ENCODE measurements at regions not wholly inside any gene's neighbourhood (a gene's known extent, or its start where the extent isn't known, plus 50 kb on each side); places are given as distances from the start of the nearest gene placed in this dataset.

DNA sequence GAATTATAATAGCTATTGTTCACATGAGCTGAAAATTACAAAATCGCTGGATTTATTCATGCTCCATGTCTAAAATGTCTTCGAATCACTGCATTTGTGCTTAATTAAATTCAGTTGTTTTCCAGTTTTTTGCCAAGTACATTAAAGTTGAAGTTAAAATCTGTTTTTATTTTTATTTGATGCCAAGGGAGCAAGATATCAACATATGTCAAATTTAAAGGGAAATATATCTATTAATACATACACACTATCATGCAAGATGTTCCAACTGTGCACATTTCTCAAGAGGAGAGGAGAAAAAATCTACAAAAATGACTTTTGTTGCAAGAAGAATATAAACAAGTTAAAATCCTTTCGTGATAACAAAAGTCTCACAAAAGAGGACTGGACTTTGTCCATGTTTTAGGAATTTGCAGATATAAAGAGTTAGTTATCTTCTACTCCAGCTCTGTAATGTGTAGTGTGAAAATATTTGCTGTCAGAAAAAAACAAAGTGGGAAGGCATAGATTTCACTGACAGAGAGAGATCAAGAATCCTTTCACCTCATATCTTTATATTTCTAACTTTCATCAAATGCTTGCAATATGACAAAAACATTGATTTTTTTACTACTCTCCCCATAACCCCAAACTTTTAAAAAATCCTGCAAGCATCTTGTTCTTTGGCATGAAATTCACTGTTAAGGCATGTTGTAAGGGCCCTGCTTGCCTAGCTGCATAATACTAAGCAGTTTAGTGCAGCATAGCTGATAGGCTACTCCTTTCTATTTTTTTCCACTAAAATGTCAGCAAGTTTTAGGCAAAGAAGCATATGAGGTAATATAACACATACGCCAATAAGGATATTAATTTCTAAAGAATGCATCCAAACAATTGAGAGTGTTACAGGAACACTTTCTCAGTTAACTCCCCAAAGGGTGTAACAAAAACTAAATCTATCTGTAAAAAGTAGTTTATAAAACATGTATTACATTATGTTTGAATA lies 340.2 kb upstream of the ADAMTS5 start:
- no peaks in the 10 kb centered on the region for H3K36me3 ChIP-seq (ENCODE audit: control insufficient read depth in 4 of 4, insufficient read depth in 4 of 4, low read length in 3 of 4)
- DNase-seq, result no peak
- H3K9me3 ChIP-seq (ENCODE audit: control extremely low read depth in 1 of 5, control insufficient read depth in 4 of 5, insufficient read depth in 2 of 5, low read depth in 1 of 5, low read length in 4 of 5), result peaks cover 0 to 3% (median 0%) of the 10 kb centered on the region in 5 experiments
- WGBS (ENCODE audit: insufficient coverage), result no CpG with 5 or more reads among the region's 4 CpGs
- no peak overlapping the region for H3K27ac ChIP-seq (ENCODE audit: insufficient read depth in 1 of 2, low read depth in 1 of 2, low read length in 2 of 2, poor library complexity in 1 of 2, severe bottlenecking in 2 of 2)
- CTCF ChIA-PET, result no interaction called here
- no peak overlapping the region for H3K4me3 ChIP-seq (ENCODE audit: control insufficient read depth in 1 of 7, extremely low read depth in 1 of 7, insufficient read depth in 4 of 7, low read depth in 2 of 7, low read length in 6 of 7)
- POLR2A ChIA-PET, result no interaction called here
- H3K27me3 ChIP-seq (replicated peaks in 2 of 5; ENCODE audit: control insufficient read depth in 4 of 5, insufficient read depth in 5 of 5, low read length in 4 of 5), result no peaks in the 10 kb centered on the region
- no peaks in the 10 kb centered on the region for H3K4me1 ChIP-seq (ENCODE audit: control extremely low read depth in 1 of 4, control insufficient read depth in 4 of 4, insufficient read depth in 4 of 4, low read length in 3 of 4)

GRCh38 chr21:27306206-27306605 lies 339.3 kb upstream of the ADAMTS5 start:
- no peak overlapping the region for H3K27ac ChIP-seq (ENCODE audit: insufficient read depth in 1 of 2, low read depth in 1 of 2, low read length in 2 of 2, poor library complexity in 1 of 2, severe bottlenecking in 2 of 2)
- POLR2A ChIA-PET, result no interaction called here
- H3K4me3 ChIP-seq (ENCODE audit: control insufficient read depth in 1 of 7, extremely low read depth in 1 of 7, insufficient read depth in 4 of 7, low read depth in 2 of 7, low read length in 6 of 7), result no peak overlapping the region
- no peaks in the 10 kb centered on the region for H3K36me3 ChIP-seq (ENCODE audit: control insufficient read depth in 4 of 4, insufficient read depth in 4 of 4, low read length in 3 of 4)
- no peaks in the 10 kb centered on the region for H3K4me1 ChIP-seq (ENCODE audit: control extremely low read depth in 1 of 4, control insufficient read depth in 4 of 4, insufficient read depth in 4 of 4, low read length in 3 of 4)
- CTCF ChIA-PET, result no interaction called here
- no peaks in the 10 kb centered on the region for H3K27me3 ChIP-seq (replicated peaks in 2 of 5; ENCODE audit: control insufficient read depth in 4 of 5, insufficient read depth in 5 of 5, low read length in 4 of 5)
- H3K9me3 ChIP-seq (ENCODE audit: control extremely low read depth in 1 of 5, control insufficient read depth in 4 of 5, insufficient read depth in 2 of 5, low read depth in 1 of 5, low read length in 4 of 5), result peaks cover 0 to 3% (median 0%) of the 10 kb centered on the region in 5 experiments
- DNase-seq, result no peak

DNA sequence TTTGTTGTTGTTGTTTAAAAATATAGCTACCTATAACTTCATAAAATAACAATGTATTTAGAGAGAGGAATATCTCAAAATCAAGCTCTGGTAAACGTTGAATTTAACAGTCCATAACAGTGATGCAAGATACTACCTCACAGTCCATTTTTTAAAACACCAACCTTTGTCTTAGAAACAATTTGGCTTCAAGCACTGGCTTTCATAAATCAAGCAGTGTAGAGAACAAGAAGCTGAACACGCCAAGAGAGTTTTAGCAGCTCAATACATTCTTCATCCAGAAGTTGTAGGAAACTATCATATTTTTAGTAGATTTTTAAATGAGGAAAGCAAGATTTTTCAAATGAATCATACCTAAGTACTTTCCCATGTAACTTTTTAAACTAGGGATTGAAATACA lies 334.3 kb upstream of the ADAMTS5 start:
- no CpG with 5 or more reads among the region's 2 CpGs for WGBS (ENCODE audit: insufficient coverage)
- CTCF ChIA-PET, result interaction anchor here (1.1 kb wide), 1 partner anchor 13 kb away, joined by 3 read pairs; no protein-coding TSS in a partner anchor
- Histone ChIP-seq H3K4me3 (ENCODE audit: control insufficient read depth in 1 of 7, extremely low read depth in 1 of 7, insufficient read depth in 4 of 7, low read depth in 2 of 7, low read length in 6 of 7) (no peak overlapping the region), H3K27ac (ENCODE audit: insufficient read depth in 1 of 2, low read depth in 1 of 2, low read length in 2 of 2, poor library complexity in 1 of 2, severe bottlenecking in 2 of 2) (no peak overlapping the region), H3K27me3 (replicated peaks in 2 of 5; ENCODE audit: control insufficient read depth in 4 of 5, insufficient read depth in 5 of 5, low read length in 4 of 5) (no peaks in the 10 kb centered on the region), H3K4me1 (ENCODE audit: control extremely low read depth in 1 of 4, control insufficient read depth in 4 of 4, insufficient read depth in 4 of 4, low read length in 3 of 4) (no peaks in the 10 kb centered on the region), H3K9me3 (ENCODE audit: control extremely low read depth in 1 of 5, control insufficient read depth in 4 of 5, insufficient read depth in 2 of 5, low read depth in 1 of 5, low read length in 4 of 5) (peaks cover 0 to 3% (median 0%) of the 10 kb centered on the region in 5 experiments), H3K36me3 (ENCODE audit: control insufficient read depth in 4 of 4, insufficient read depth in 4 of 4, low read length in 3 of 4) (no peaks in the 10 kb centered on the region)
- POLR2A ChIA-PET, result no interaction called here
- no peak for DNase-seq

DNA sequence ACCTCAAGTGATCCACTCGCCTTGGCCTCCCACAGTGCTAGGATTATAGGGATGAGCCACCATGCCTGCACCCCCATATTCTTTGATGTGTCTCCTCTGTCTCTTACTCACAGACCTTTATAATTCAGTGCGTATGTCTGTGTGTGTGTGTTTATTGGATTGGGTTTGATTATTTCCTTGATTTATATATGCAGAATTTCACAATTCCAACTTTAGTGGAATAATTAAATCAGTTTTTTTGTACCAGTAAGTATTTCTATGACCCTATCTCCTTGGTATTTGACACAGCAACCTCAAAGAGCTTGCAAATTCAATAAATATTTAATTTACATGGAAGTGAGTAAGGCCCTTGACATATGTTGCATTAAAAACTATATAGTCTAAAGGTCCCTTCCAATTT lies 333.9 kb upstream of the ADAMTS5 start:
- Histone ChIP-seq H3K4me1 (ENCODE audit: control extremely low read depth in 1 of 4, control insufficient read depth in 4 of 4, insufficient read depth in 4 of 4, low read length in 3 of 4) (no peaks in the 10 kb centered on the region), H3K36me3 (ENCODE audit: control insufficient read depth in 4 of 4, insufficient read depth in 4 of 4, low read length in 3 of 4) (no peaks in the 10 kb centered on the region), H3K4me3 (ENCODE audit: control insufficient read depth in 1 of 7, extremely low read depth in 1 of 7, insufficient read depth in 4 of 7, low read depth in 2 of 7, low read length in 6 of 7) (no peak overlapping the region), H3K9me3 (ENCODE audit: control extremely low read depth in 1 of 5, control insufficient read depth in 4 of 5, insufficient read depth in 2 of 5, low read depth in 1 of 5, low read length in 4 of 5) (peaks cover 0 to 3% (median 0%) of the 10 kb centered on the region in 5 experiments), H3K27ac (ENCODE audit: insufficient read depth in 1 of 2, low read depth in 1 of 2, low read length in 2 of 2, poor library complexity in 1 of 2, severe bottlenecking in 2 of 2) (no peak overlapping the region), H3K27me3 (replicated peaks in 2 of 5; ENCODE audit: control insufficient read depth in 4 of 5, insufficient read depth in 5 of 5, low read length in 4 of 5) (no peaks in the 10 kb centered on the region)
- no peak for DNase-seq
- ChIA-PET POLR2A (no interaction called here), CTCF (interaction anchor here (1.1 kb wide), 1 partner anchor 14 kb away, joined by 3 read pairs; no protein-coding TSS in a partner anchor)
- no CpG with 5 or more reads among the region's 2 CpGs for WGBS (ENCODE audit: insufficient coverage)

DNA sequence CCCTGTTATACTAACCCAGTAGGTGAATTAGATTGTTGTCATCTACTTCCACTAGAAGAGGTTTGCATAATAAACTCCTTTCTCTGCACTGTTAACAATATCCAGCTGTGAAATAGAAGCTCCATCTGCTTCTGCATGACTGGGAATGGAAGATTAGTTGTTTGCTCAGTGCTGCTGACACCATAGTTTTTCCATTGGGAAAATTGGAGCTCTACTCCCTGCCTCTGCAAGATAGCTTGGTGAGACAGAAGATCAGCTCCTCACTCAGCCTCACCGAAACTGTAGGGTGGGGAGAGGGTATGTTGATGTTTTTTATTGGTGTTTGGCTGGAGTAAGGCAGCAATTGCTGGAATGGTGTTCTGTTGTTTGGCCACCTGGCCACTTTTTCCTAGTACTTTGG lies 331.6 kb upstream of the ADAMTS5 start:
- H3K27ac ChIP-seq (ENCODE audit: insufficient read depth in 1 of 2, low read depth in 1 of 2, low read length in 2 of 2, poor library complexity in 1 of 2, severe bottlenecking in 2 of 2), result no peak overlapping the region
- peaks cover 0 to 3% (median 0%) of the 10 kb centered on the region in 5 experiments for H3K9me3 ChIP-seq (ENCODE audit: control extremely low read depth in 1 of 5, control insufficient read depth in 4 of 5, insufficient read depth in 2 of 5, low read depth in 1 of 5, low read length in 4 of 5)
- no peak overlapping the region for H3K4me3 ChIP-seq (ENCODE audit: control insufficient read depth in 1 of 7, extremely low read depth in 1 of 7, insufficient read depth in 4 of 7, low read depth in 2 of 7, low read length in 6 of 7)
- ChIA-PET CTCF (interaction anchor here (1.2 kb wide), 1 partner anchor 16 kb away, joined by 3 read pairs; no protein-coding TSS in a partner anchor), POLR2A (no interaction called here)
- H3K4me1 ChIP-seq (ENCODE audit: control extremely low read depth in 1 of 4, control insufficient read depth in 4 of 4, insufficient read depth in 4 of 4, low read length in 3 of 4), result no peaks in the 10 kb centered on the region
- no peak for DNase-seq
- no peaks in the 10 kb centered on the region for H3K36me3 ChIP-seq (ENCODE audit: control insufficient read depth in 4 of 4, insufficient read depth in 4 of 4, low read length in 3 of 4)
- no peaks in the 10 kb centered on the region for H3K27me3 ChIP-seq (replicated peaks in 2 of 5; ENCODE audit: control insufficient read depth in 4 of 5, insufficient read depth in 5 of 5, low read length in 4 of 5)
- 100% methylated on average over 1 of the region's 1 CpG for WGBS (ENCODE audit: insufficient coverage)

- WGBS (ENCODE audit: insufficient coverage), result no CpG with 5 or more reads among the region's 1 CpG
- Histone ChIP-seq H3K4me1 (ENCODE audit: control extremely low read depth in 1 of 4, control insufficient read depth in 4 of 4, insufficient read depth in 4 of 4, low read length in 3 of 4) (no peaks in the 10 kb centered on the region), H3K27ac (ENCODE audit: insufficient read depth in 1 of 2, low read depth in 1 of 2, low read length in 2 of 2, poor library complexity in 1 of 2, severe bottlenecking in 2 of 2) (no peak overlapping the region), H3K27me3 (replicated peaks in 2 of 5; ENCODE audit: control insufficient read depth in 4 of 5, insufficient read depth in 5 of 5, low read length in 4 of 5) (no peaks in the 10 kb centered on the region), H3K36me3 (ENCODE audit: control insufficient read depth in 4 of 4, insufficient read depth in 4 of 4, low read length in 3 of 4) (no peaks in the 10 kb centered on the region), H3K4me3 (ENCODE audit: control insufficient read depth in 1 of 7, extremely low read depth in 1 of 7, insufficient read depth in 4 of 7, low read depth in 2 of 7, low read length in 6 of 7) (no peak overlapping the region), H3K9me3 (ENCODE audit: control extremely low read depth in 1 of 5, control insufficient read depth in 4 of 5, insufficient read depth in 2 of 5, low read depth in 1 of 5, low read length in 4 of 5) (no peaks in the 10 kb centered on the region)
- ChIA-PET POLR2A (no interaction called here), CTCF (no interaction called here)
- DNase-seq, result no peak
These were observed 326.4 kb upstream of the ADAMTS5 start for GRCh38 chr21:27293239-27293638.

GRCh38 chr21:27292783-27293182 lies 325.9 kb upstream of the ADAMTS5 start:
- Histone ChIP-seq H3K27me3 (replicated peaks in 2 of 5; ENCODE audit: control insufficient read depth in 4 of 5, insufficient read depth in 5 of 5, low read length in 4 of 5) (no peaks in the 10 kb centered on the region), H3K4me1 (ENCODE audit: control extremely low read depth in 1 of 4, control insufficient read depth in 4 of 4, insufficient read depth in 4 of 4, low read length in 3 of 4) (no peaks in the 10 kb centered on the region), H3K9me3 (ENCODE audit: control extremely low read depth in 1 of 5, control insufficient read depth in 4 of 5, insufficient read depth in 2 of 5, low read depth in 1 of 5, low read length in 4 of 5) (no peaks in the 10 kb centered on the region), H3K4me3 (ENCODE audit: control insufficient read depth in 1 of 7, extremely low read depth in 1 of 7, insufficient read depth in 4 of 7, low read depth in 2 of 7, low read length in 6 of 7) (no peak overlapping the region), H3K36me3 (ENCODE audit: control insufficient read depth in 4 of 4, insufficient read depth in 4 of 4, low read length in 3 of 4) (no peaks in the 10 kb centered on the region), H3K27ac (ENCODE audit: insufficient read depth in 1 of 2, low read depth in 1 of 2, low read length in 2 of 2, poor library complexity in 1 of 2, severe bottlenecking in 2 of 2) (no peak overlapping the region)
- CTCF ChIA-PET, result no interaction called here
- DNase-seq, result no peak
- 80% methylated on average over 1 of the region's 2 CpGs for WGBS (ENCODE audit: insufficient coverage)
- POLR2A ChIA-PET, result no interaction called here

All from common myeloid progenitor, CD34-positive (primary cell).